K562 (cell line): ENCODE measurements at regions not wholly inside any gene's neighbourhood (a gene's known extent, or its start where the extent isn't known, plus 50 kb on each side); places are given as distances from the start of the nearest gene placed in this dataset.

Source experiments
- ATAC-seq: fragments of 200-7000 bp; cut with Tn5 transposase; 3 replicates; pipeline ENCODE4 v1.9.1; 2020; ENCODE audit warnings: moderate library complexity
- BruUV-seq: library from RNA; stranded (reverse); fragments of 400-500 nt; replicated peaks from 2 replicates; lab custom pipeline; 2021; lab: Mats Ljungman, UMichigan
- CTCF ChIA-PET: fragments of 300-600 bp; formaldehyde crosslinking; extraction: SDS; loops from one replicate; lab custom pipeline; 2021; ENCODE audit warnings: low intra/inter-chr PET ratio; lab: Yijun Ruan, JAX
- POLR2A ChIA-PET: fragments of 300-600, 350-650 bp; sonication (Branson Sonifier 250); formaldehyde crosslinking; extraction: SDS; loops from one replicate; lab custom pipeline; 2021; ENCODE audit warnings: antibody characterized with exemption, inconsistent platforms; lab: Yijun Ruan, JAX
- DNase-seq, 4 experiments: peaks; one replicate each; pipeline versions ENCODE4 v3.0.0 to v3.0.0-alpha.2; 2011 to 2018; ENCODE audit warnings: low spot score in 3 of 4, mixed read lengths in 3 of 4; ENCODE audit errors: extremely low read depth in 1 of 4
- FAIRE-seq: peaks from 2 replicates; lab custom pipeline; 2011; peaks lifted over from hg19 to GRCh38; lab: Jason Lieb, UNC
- H2AFZ ChIP-seq: 2 replicates; pipeline ENCODE4 v1.6.0; 2011; ENCODE audit warnings: low read depth, low read length, control low read depth, inconsistent platforms
- H3K27ac ChIP-seq: fragments of 200-600 bp; 3 replicates; pipeline ENCODE4 v1.8.0; 2011; ENCODE audit warnings: low read depth, mild to moderate bottlenecking, control low read depth, inconsistent platforms, low read length, moderate library complexity, mixed read lengths; ENCODE audit errors: extremely low read depth
- H3K27me3 ChIP-seq, 2 experiments: fragments of 300-600 bp in 1 of 2; 2 replicates in 1 of 2; 3 replicates in 1 of 2; pipeline versions ENCODE4 v1.6.0 to v1.8.0; 2011; ENCODE audit warnings: inconsistent platforms in 2 of 2, low read length in 2 of 2, mild to moderate bottlenecking in 1 of 2, mixed read lengths in 1 of 2, moderate library complexity in 1 of 2; ENCODE audit not compliant: control insufficient read depth in 2 of 2, insufficient read depth in 2 of 2
- H3K36me3 ChIP-seq: fragments of 300-600 bp; 3 replicates; pipeline ENCODE4 v1.8.0; 2011; ENCODE audit warnings: mild to moderate bottlenecking, low read length, inconsistent platforms; ENCODE audit not compliant: control insufficient read depth, insufficient read depth
- H3K4me1 ChIP-seq, 2 experiments: fragments of 200-600 bp in 1 of 2; replicated peaks in 1 of 2; 2 replicates in 1 of 2; 3 replicates in 1 of 2; pipeline versions ENCODE4 v1.5.1 to v1.8.0; 2011; ENCODE audit warnings: inconsistent platforms in 2 of 2, low read length in 2 of 2, mild to moderate bottlenecking in 1 of 2, mixed read lengths in 1 of 2, moderate library complexity in 1 of 2; ENCODE audit not compliant: control insufficient read depth in 2 of 2, insufficient read depth in 2 of 2
- H3K4me2 ChIP-seq: 2 replicates; pipeline ENCODE4 v1.6.1; 2011; ENCODE audit warnings: low read length, control low read depth, inconsistent platforms, mixed read lengths; ENCODE audit not compliant: insufficient read depth
- H3K4me3 ChIP-seq: fragments of 200-600 bp; sonication (generic), shearing (Covaris generic); 2 replicates; pipeline ENCODE4 v1.5.1; 2016; ENCODE audit warnings: control low read depth, inconsistent platforms
- H3K79me2 ChIP-seq: fragments of 200-600 bp; 3 replicates; pipeline ENCODE4 v1.8.0; 2011; ENCODE audit warnings: low read length, inconsistent platforms; ENCODE audit not compliant: control insufficient read depth, insufficient read depth
- H3K9ac ChIP-seq, 2 experiments: 2 replicates each; pipeline versions ENCODE4 v1.6.0 to v1.6.1; 2011; ENCODE audit warnings: low read depth in 2 of 2, low read length in 2 of 2, control low read depth in 1 of 2, inconsistent platforms in 1 of 2, mild to moderate bottlenecking in 1 of 2, mixed read lengths in 1 of 2; ENCODE audit not compliant: insufficient read depth in 1 of 2
- H3K9me1 ChIP-seq: one replicate; pipeline ENCODE4 v1.6.0; 2011; ENCODE audit warnings: inconsistent platforms, mild to moderate bottlenecking, low read length, moderate library complexity; ENCODE audit not compliant: control insufficient read depth, insufficient read depth
- H3K9me3 ChIP-seq: replicated peaks from 2 replicates; pipeline ENCODE4 v1.5.1; 2011; ENCODE audit warnings: low read depth, low read length, inconsistent platforms; ENCODE audit not compliant: control insufficient read depth, insufficient read depth
- H4K20me1 ChIP-seq: replicated peaks from 2 replicates; pipeline ENCODE4 v1.6.1; 2011; ENCODE audit warnings: low read length, inconsistent platforms, mixed read lengths; ENCODE audit not compliant: control insufficient read depth, insufficient read depth
- ELF1 ChIP-seq: fragments of 200-800 bp; sonication (Bioruptor generic); IDR thresholded peaks from 2 replicates; pipeline ENCODE4 v1.6.1; 2016; ENCODE audit warnings: missing genetic modification characterization, missing compliant biosample characterization
- NCOA2 ChIP-seq, 2 experiments: fragments of 450-650 bp; IDR thresholded peaks; 2 replicates each; pipeline ENCODE4 v1.6.1; 2018; ENCODE audit warnings: mild to moderate bottlenecking in 2 of 2, moderate library complexity in 1 of 2; ENCODE audit not compliant: partially characterized antibody in 2 of 2
- NFXL1 ChIP-seq: fragments of 450-650 bp; formaldehyde crosslinking; IDR thresholded peaks from 2 replicates; pipeline ENCODE4 v1.4.0; 2021; ENCODE audit warnings: mild to moderate bottlenecking
- RBM22 ChIP-seq: fragments of 200-400 bp; formaldehyde crosslinking; IDR thresholded peaks from 2 replicates; pipeline ENCODE4 v1.6.1; 2018; ENCODE audit warnings: low read length, low read depth; ENCODE audit not compliant: poor library complexity, severe bottlenecking
- SAFB2 ChIP-seq: fragments of 200-400 bp; formaldehyde crosslinking; IDR thresholded peaks from 2 replicates; pipeline ENCODE4 v1.6.1; 2018; ENCODE audit warnings: borderline replicate concordance, low read length, low read depth, moderate library complexity; ENCODE audit not compliant: severe bottlenecking
- SMAD4 ChIP-seq: fragments of 250-450 bp; sonication (Bioruptor Pico); conservative IDR thresholded peaks from 2 replicates; pipeline ENCODE4 v1.8.0; 2021; ENCODE audit warnings: inconsistent platforms, mild to moderate bottlenecking, moderate library complexity
- TEAD1 ChIP-seq, 2 experiments: fragments of 450-650 bp in 1 of 2; sonication (generic) in 1 of 2; formaldehyde crosslinking; IDR thresholded peaks; 2 replicates each; pipeline versions ENCODE4 v1.4.0 to v1.8.0; 2020 to 2022; ENCODE audit warnings: mild to moderate bottlenecking in 2 of 2, missing genetic modification reagents in 1 of 2
- TRIM24 ChIP-seq, 2 experiments: fragments of 450-650 bp; IDR thresholded peaks; 2 replicates each; pipeline ENCODE4 v1.6.1; 2016
- ZBTB1 ChIP-seq: sonication (generic); formaldehyde crosslinking; IDR thresholded peaks from 2 replicates; pipeline ENCODE4 v1.8.1; 2023; ENCODE audit warnings: missing genetic modification reagents, low read depth, mild to moderate bottlenecking, borderline replicate concordance
- ZNF778 ChIP-seq: fragments of 450-650 bp; formaldehyde crosslinking; IDR thresholded peaks from 2 replicates; pipeline ENCODE4 v1.4.0; 2020; ENCODE audit warnings: mild to moderate bottlenecking, moderate library complexity
- WGBS: fragments of 100-300 bp; shearing (Covaris generic); methylation state at CpG from one replicate; pipeline ENCODE4 v1.1.6; 2016; ENCODE audit warnings: low coverage, mixed read lengths; ENCODE audit not compliant: insufficient coverage; ENCODE audit errors: missing lambda C conversion rate; 5-methylcytosine and 5-hydroxymethylcytosine counted together
- in situ Hi-C: fragments of 300-500 bp; cut with MboI; formaldehyde crosslinking; loops from 4 replicates; pipeline ENCODE4 v1.15.0; 2018; ENCODE audit warnings: inconsistent platforms, mixed read lengths
- intact Hi-C: fragments of 100-400 bp; cut with micrococcal nuclease; formaldehyde crosslinking; loops from 2 replicates; pipeline ENCODE4 v1.14.2; 2022
- TF ChIP-seq, protein P1 (sequence below): fragments of 250-450 bp; sonication (Bioruptor Pico); IDR thresholded peaks from 2 replicates; pipeline ENCODE4 v1.8.0; 2022; ENCODE audit warnings: inconsistent platforms
- TF ChIP-seq, protein P2 (sequence below): fragments of 200-800 bp; sonication (Bioruptor generic); IDR thresholded peaks from 2 replicates; pipeline ENCODE4 v1.6.1; 2016; ENCODE audit warnings: missing genetic modification characterization, missing compliant biosample characterization
- TF ChIP-seq, protein P3 (sequence below): sonication (generic); formaldehyde crosslinking; IDR thresholded peaks from 2 replicates; pipeline ENCODE4 v1.8.0; 2022; ENCODE audit warnings: mild to moderate bottlenecking, missing genetic modification reagents, borderline replicate concordance

DNA sequence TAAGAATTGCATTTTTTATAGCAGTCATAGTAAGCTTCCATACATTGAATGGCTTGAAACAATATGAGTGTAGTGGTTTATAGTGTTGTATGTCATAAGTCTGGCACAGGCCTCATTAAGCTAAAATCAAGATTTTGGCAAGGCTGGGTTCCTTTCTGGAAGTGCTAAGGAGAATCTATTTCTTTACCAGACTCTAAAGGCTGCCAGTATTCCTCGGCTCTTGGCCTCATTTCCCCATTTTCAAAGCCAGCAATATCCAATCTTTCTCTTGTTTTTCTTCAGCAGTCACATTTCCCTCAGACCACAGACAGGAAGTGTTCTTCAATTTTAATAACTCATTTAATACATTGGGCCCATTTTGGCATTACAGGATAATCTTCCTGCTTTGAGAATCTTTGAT lies 1155.5 kb upstream of the PABPC4L start (continued):
- TF ChIP-seq NFXL1 (CRISPR knock-in tag), result no peak
- no peak for TF ChIP-seq SMAD4 (CRISPR knock-in tag)
- no peak for TF ChIP-seq ELF1
- TF ChIP-seq, all 486 proteins: peak for 0

DNA sequence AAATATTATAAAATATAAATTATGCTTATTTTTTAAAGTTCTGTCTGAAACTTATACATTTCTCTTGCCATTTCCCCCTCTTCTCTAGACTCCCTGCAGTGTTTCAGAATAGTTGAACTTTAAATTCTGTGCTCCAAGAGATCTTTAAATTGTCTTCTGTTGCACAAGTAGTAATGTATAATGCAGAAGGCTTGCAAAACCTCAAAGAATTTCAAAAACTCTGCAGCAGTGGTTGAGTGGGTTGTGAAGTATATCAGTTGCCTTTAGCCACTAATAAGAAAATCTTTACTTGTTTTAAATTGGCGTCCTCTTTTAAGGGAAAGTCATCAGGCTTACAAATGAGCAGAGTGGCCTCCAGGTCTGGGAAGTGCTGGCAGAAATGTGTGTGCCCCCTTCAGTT lies 1153.3 kb upstream of the PABPC4L start:
- 0% methylated on average over 1 of the region's 1 CpG for WGBS
- Histone ChIP-seq H3K79me2 (no peaks in the 10 kb centered on the region), H3K4me3 (no peak overlapping the region), H2AFZ (no peak overlapping the region), H3K27me3 (no peaks in the 10 kb centered on the region), H3K4me1 (no peaks in the 10 kb centered on the region), H3K9ac (no peak overlapping the region), H3K36me3 (no peaks in the 10 kb centered on the region), H3K4me2 (no peak overlapping the region), H3K9me3 (no peaks in the 10 kb centered on the region), H3K27ac (no peak overlapping the region), H3K9me1 (no peaks in the 10 kb centered on the region), H4K20me1 (no peaks in the 10 kb centered on the region)
- POLR2A ChIA-PET, result no interaction called here
- CTCF ChIA-PET, result no interaction called here
- no TSS peak for BruUV-seq
- FAIRE-seq (no peak), ATAC-seq (no peak), DNase-seq (no peak)
- in situ Hi-C loops, result no loop called here
- intact Hi-C loops, result no loop called here
- TF ChIP-seq, protein P1, sequence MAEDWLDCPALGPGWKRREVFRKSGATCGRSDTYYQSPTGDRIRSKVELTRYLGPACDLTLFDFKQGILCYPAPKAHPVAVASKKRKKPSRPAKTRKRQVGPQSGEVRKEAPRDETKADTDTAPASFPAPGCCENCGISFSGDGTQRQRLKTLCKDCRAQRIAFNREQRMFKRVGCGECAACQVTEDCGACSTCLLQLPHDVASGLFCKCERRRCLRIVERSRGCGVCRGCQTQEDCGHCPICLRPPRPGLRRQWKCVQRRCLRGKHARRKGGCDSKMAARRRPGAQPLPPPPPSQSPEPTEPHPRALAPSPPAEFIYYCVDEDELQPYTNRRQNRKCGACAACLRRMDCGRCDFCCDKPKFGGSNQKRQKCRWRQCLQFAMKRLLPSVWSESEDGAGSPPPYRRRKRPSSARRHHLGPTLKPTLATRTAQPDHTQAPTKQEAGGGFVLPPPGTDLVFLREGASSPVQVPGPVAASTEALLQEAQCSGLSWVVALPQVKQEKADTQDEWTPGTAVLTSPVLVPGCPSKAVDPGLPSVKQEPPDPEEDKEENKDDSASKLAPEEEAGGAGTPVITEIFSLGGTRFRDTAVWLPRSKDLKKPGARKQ (CRISPR knock-in tag), result no peak
- TF ChIP-seq ZNF778 (CRISPR knock-in tag) (no peak), ZBTB1 (CRISPR knock-in tag) (no peak), NCOA2 (IDR thresholded peaks at IDR 0.05; ENCODE audit: partially characterized antibody in 2 of 2) (no peak), SAFB2 (no peak), TEAD1 (CRISPR knock-in tag; IDR thresholded peaks at IDR 0.05) (no peak), TRIM24 (IDR thresholded peaks at IDR 0.05) (no peak), RBM22 (no peak)
- TF ChIP-seq, protein P2, sequence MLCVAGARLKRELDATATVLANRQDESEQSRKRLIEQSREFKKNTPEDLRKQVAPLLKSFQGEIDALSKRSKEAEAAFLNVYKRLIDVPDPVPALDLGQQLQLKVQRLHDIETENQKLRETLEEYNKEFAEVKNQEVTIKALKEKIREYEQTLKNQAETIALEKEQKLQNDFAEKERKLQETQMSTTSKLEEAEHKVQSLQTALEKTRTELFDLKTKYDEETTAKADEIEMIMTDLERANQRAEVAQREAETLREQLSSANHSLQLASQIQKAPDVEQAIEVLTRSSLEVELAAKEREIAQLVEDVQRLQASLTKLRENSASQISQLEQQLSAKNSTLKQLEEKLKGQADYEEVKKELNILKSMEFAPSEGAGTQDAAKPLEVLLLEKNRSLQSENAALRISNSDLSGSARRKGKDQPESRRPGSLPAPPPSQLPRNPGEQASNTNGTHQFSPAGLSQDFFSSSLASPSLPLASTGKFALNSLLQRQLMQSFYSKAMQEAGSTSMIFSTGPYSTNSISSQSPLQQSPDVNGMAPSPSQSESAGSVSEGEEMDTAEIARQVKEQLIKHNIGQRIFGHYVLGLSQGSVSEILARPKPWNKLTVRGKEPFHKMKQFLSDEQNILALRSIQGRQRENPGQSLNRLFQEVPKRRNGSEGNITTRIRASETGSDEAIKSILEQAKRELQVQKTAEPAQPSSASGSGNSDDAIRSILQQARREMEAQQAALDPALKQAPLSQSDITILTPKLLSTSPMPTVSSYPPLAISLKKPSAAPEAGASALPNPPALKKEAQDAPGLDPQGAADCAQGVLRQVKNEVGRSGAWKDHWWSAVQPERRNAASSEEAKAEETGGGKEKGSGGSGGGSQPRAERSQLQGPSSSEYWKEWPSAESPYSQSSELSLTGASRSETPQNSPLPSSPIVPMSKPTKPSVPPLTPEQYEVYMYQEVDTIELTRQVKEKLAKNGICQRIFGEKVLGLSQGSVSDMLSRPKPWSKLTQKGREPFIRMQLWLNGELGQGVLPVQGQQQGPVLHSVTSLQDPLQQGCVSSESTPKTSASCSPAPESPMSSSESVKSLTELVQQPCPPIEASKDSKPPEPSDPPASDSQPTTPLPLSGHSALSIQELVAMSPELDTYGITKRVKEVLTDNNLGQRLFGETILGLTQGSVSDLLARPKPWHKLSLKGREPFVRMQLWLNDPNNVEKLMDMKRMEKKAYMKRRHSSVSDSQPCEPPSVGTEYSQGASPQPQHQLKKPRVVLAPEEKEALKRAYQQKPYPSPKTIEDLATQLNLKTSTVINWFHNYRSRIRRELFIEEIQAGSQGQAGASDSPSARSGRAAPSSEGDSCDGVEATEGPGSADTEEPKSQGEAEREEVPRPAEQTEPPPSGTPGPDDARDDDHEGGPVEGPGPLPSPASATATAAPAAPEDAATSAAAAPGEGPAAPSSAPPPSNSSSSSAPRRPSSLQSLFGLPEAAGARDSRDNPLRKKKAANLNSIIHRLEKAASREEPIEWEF, result no peak
- TF ChIP-seq, protein P3, sequence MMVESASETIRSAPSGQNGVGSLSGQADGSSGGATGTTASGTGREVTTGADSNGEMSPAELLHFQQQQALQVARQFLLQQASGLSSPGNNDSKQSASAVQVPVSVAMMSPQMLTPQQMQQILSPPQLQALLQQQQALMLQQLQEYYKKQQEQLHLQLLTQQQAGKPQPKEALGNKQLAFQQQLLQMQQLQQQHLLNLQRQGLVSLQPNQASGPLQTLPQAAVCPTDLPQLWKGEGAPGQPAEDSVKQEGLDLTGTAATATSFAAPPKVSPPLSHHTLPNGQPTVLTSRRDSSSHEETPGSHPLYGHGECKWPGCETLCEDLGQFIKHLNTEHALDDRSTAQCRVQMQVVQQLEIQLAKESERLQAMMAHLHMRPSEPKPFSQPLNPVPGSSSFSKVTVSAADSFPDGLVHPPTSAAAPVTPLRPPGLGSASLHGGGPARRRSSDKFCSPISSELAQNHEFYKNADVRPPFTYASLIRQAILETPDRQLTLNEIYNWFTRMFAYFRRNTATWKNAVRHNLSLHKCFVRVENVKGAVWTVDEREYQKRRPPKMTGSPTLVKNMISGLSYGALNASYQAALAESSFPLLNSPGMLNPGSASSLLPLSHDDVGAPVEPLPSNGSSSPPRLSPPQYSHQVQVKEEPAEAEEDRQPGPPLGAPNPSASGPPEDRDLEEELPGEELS (CRISPR knock-in tag), result no peak
